CD14-positive monocyte (primary cell): ENCODE measurements at regions not wholly inside any gene's neighbourhood (a gene's known extent, or its start where the extent isn't known, plus 50 kb on each side); places are given as distances from the start of the nearest gene placed in this dataset.

ENCODE experiments used
- DNase-seq, 3 donors: peaks; one replicate each; pipeline ENCODE4 v3.0.0-alpha.2; 2011 to 2022
- H2AFZ ChIP-seq: 2 replicates; pipeline ENCODE4 v1.6.0; 2012; ENCODE audit warnings: mild to moderate bottlenecking, low read depth, low read length, inconsistent platforms; ENCODE audit not compliant: insufficient read depth, poor library complexity, severe bottlenecking
- H3K27ac ChIP-seq, 2 donors: 1 replicate in 1 of 2; 2 replicates in 1 of 2; pipeline ENCODE4 v1.5.1; 2012 to 2013; ENCODE audit warnings: low read length in 2 of 2, control low read depth in 1 of 2, inconsistent platforms in 1 of 2, low read depth in 1 of 2, mild to moderate bottlenecking in 1 of 2
- H3K27me3 ChIP-seq, 2 donors: one replicate each; pipeline versions ENCODE4 v1.6.0 to v1.6.1; 2011 to 2013; ENCODE audit warnings: low read length in 2 of 2; ENCODE audit not compliant: control insufficient read depth in 2 of 2, insufficient read depth in 2 of 2
- H3K36me3 ChIP-seq, 2 donors: replicated peaks in 1 of 2; 1 replicate in 1 of 2; 2 replicates in 1 of 2; pipeline versions ENCODE4 v1.5.1 to v1.6.1; 2012 to 2013; ENCODE audit warnings: low read length in 2 of 2, control low read depth in 1 of 2, inconsistent platforms in 1 of 2, mild to moderate bottlenecking in 1 of 2; ENCODE audit not compliant: insufficient read depth in 2 of 2, control insufficient read depth in 1 of 2
- H3K4me1 ChIP-seq, 2 donors: 1 replicate in 1 of 2; 2 replicates in 1 of 2; pipeline versions ENCODE4 v1.5.1 to v1.6.1; 2012 to 2013; ENCODE audit warnings: low read length in 2 of 2, control low read depth in 1 of 2, inconsistent platforms in 1 of 2, mild to moderate bottlenecking in 1 of 2, moderate library complexity in 1 of 2; ENCODE audit not compliant: insufficient read depth in 2 of 2, control insufficient read depth in 1 of 2
- H3K4me2 ChIP-seq: replicated peaks from 2 replicates; pipeline ENCODE3; 2012; ENCODE audit warnings: low read length, moderate library complexity, mild to moderate bottlenecking; ENCODE audit not compliant: poor library complexity, severe bottlenecking; ENCODE audit errors: extremely low read depth
- H3K4me3 ChIP-seq, 3 experiments: fragments of 200-600 bp in 1 of 3; sonication (generic) in 1 of 3; replicated peaks in 1 of 3; 1 replicate in 2 of 3; 2 replicates in 1 of 3; pipeline ENCODE4 v1.5.1; 2011 to 2013; ENCODE audit warnings: low read length in 3 of 3, mild to moderate bottlenecking in 3 of 3, control low read depth in 2 of 3, low read depth in 2 of 3, inconsistent platforms in 1 of 3, moderate library complexity in 1 of 3
- H3K79me2 ChIP-seq: 2 replicates; pipeline ENCODE4 v1.6.0; 2012; ENCODE audit warnings: mild to moderate bottlenecking, control low read depth, inconsistent platforms, low read length, moderate library complexity; ENCODE audit not compliant: insufficient read depth
- H3K9ac ChIP-seq: 2 replicates; pipeline ENCODE4 v1.6.0; 2017; ENCODE audit warnings: low read length, mild to moderate bottlenecking; ENCODE audit not compliant: insufficient read depth, poor library complexity, severe bottlenecking
- H3K9me3 ChIP-seq, 2 donors: replicated peaks in 1 of 2; 1 replicate in 1 of 2; 2 replicates in 1 of 2; pipeline versions ENCODE4 v1.5.1 to v1.6.1; 2012 to 2013; ENCODE audit warnings: low read length in 2 of 2, control low read depth in 1 of 2; ENCODE audit not compliant: control insufficient read depth in 1 of 2, insufficient read depth in 1 of 2
- H4K20me1 ChIP-seq: 2 replicates; pipeline ENCODE4 v1.6.0; 2012; ENCODE audit warnings: mild to moderate bottlenecking, low read length, control low read depth, moderate library complexity; ENCODE audit not compliant: insufficient read depth
- H3K27ac Mint-ChIP-seq, 7 donors: one replicate each; pipeline ENCODE4 v1.8.0; 2020; ENCODE audit warnings: mild to moderate bottlenecking in 7 of 7, mixed read lengths in 7 of 7, moderate library complexity in 6 of 7, inconsistent platforms in 2 of 7
- H3K27me3 Mint-ChIP-seq, 3 donors: one replicate each; pipeline ENCODE4 v1.8.0; 2021 to 2022; ENCODE audit warnings: low read depth in 3 of 3, mild to moderate bottlenecking in 3 of 3, mixed read lengths in 3 of 3, moderate library complexity in 3 of 3, inconsistent platforms in 1 of 3
- H3K36me3 Mint-ChIP-seq, 2 donors: one replicate each; pipeline ENCODE4 v1.8.0; 2020; ENCODE audit warnings: mixed read lengths in 2 of 2, inconsistent platforms in 1 of 2, mild to moderate bottlenecking in 1 of 2
- H3K4me1 Mint-ChIP-seq: one replicate; pipeline ENCODE4 v1.8.0; 2020; ENCODE audit warnings: mild to moderate bottlenecking, mixed read lengths
- H3K4me3 Mint-ChIP-seq, 2 donors: one replicate each; pipeline ENCODE4 v1.8.0; 2020; ENCODE audit warnings: mild to moderate bottlenecking in 2 of 2, mixed read lengths in 2 of 2, moderate library complexity in 1 of 2
- H3K9me3 Mint-ChIP-seq, 7 donors: one replicate each; pipeline ENCODE4 v1.8.0; 2020 to 2022; ENCODE audit warnings: mixed read lengths in 7 of 7, mild to moderate bottlenecking in 6 of 7, moderate library complexity in 6 of 7, inconsistent platforms in 2 of 7
- WGBS: methylation state at CpG from one replicate; pipeline ENCODE4 v1.1.5; 2013; ENCODE audit warnings: missing lambda C conversion rate; ENCODE audit not compliant: insufficient coverage; 5-methylcytosine and 5-hydroxymethylcytosine counted together
- intact Hi-C, 2 donors: fragments of 100-400 bp; cut with micrococcal nuclease; formaldehyde crosslinking; loops; one replicate each; pipeline versions ENCODE4 v1.15.0 to v1.15.1; 2023
- TF ChIP-seq, protein P1 (sequence below): fragments of 200-600 bp; IDR thresholded peaks from one replicate; pipeline ENCODE4 v1.8.0; 2022; ENCODE audit warnings: antibody characterized with exemption, mild to moderate bottlenecking

DNA sequence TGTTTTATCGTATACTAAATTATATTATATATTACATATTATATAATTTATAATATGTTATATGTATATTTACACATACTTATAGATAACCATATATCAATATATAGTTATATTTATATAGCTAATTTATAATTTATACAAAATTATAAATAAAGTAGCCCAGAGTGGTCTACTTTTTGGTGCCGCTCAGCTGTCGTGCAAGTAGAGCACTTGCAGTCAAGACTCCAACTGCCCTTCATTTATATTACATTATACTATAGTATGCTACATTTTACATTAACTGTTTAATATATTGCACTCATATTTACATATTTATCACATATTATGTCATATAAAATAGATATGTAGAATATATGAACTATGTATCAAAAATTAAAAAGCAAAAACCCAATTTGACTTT is 1124.7 kb upstream of the MIR17HG start:
- TF ChIP-seq, protein P1, sequence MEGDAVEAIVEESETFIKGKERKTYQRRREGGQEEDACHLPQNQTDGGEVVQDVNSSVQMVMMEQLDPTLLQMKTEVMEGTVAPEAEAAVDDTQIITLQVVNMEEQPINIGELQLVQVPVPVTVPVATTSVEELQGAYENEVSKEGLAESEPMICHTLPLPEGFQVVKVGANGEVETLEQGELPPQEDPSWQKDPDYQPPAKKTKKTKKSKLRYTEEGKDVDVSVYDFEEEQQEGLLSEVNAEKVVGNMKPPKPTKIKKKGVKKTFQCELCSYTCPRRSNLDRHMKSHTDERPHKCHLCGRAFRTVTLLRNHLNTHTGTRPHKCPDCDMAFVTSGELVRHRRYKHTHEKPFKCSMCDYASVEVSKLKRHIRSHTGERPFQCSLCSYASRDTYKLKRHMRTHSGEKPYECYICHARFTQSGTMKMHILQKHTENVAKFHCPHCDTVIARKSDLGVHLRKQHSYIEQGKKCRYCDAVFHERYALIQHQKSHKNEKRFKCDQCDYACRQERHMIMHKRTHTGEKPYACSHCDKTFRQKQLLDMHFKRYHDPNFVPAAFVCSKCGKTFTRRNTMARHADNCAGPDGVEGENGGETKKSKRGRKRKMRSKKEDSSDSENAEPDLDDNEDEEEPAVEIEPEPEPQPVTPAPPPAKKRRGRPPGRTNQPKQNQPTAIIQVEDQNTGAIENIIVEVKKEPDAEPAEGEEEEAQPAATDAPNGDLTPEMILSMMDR: no peak
- no peak overlapping the region for H3K27ac ChIP-seq
- H3K9ac ChIP-seq: no peak overlapping the region
- Mint-ChIP-seq H3K4me3 (no peak overlapping the region), H3K9me3 (peaks cover 0 to 9% (median 4%) of the 10 kb centered on the region in 7 donors), H3K27ac (no peak overlapping the region), H3K36me3 (no peaks in the 10 kb centered on the region), H3K27me3 (peaks cover 0 to 2% (median 0%) of the 10 kb centered on the region in 3 donors), H3K4me1 (no peaks in the 10 kb centered on the region)
- H2AFZ ChIP-seq: no peak overlapping the region
- H3K27me3 ChIP-seq: no peaks in the 10 kb centered on the region
- H3K36me3 ChIP-seq: no peaks in the 10 kb centered on the region
- intact Hi-C loops: no loop called here
- H3K4me2 ChIP-seq: no peak overlapping the region
- H3K4me1 ChIP-seq: no peaks in the 10 kb centered on the region
- no peaks in the 10 kb centered on the region for H3K79me2 ChIP-seq
- no CpG with 5 or more reads among the region's 3 CpGs for WGBS
- no peak for DNase-seq
- no peaks in the 10 kb centered on the region for H4K20me1 ChIP-seq
- peaks cover 0 to 3% of the 10 kb centered on the region in 2 donors for H3K9me3 ChIP-seq
- no peak overlapping the region for H3K4me3 ChIP-seq

DNA sequence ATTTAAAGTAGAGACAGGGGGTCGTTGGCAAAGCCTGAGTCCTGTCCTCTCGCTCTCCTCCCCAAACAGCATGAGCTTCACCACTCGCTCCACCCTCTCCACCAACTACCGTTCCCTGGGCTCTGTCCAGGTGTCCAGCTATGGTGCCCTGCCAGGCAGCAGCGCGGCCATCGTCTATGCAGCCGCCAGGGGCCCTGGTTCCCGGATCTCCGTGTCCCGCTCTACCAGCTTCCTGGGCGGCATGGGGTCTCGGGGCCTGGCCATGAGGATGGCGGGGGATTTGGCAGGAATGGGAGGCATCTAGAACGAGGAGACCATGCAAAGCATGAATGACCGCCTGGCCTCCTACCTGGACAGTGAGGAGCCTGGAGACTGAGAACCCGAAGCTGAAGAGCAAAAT is 1117.2 kb upstream of the MIR17HG start:
- Histone ChIP-seq H3K9me3 (peaks cover 20 to 27% of the 10 kb centered on the region in 2 donors), H2AFZ (no peak overlapping the region), H3K4me1 (no peaks in the 10 kb centered on the region), H3K36me3 (no peaks in the 10 kb centered on the region), H4K20me1 (no peaks in the 10 kb centered on the region), H3K27ac (no peak overlapping the region), H3K79me2 (no peaks in the 10 kb centered on the region), H3K4me2 (no peak overlapping the region), H3K9ac (no peak overlapping the region), H3K4me3 (no peak overlapping the region), H3K27me3 (no peaks in the 10 kb centered on the region)
- no peak overlapping the region for H3K4me3 Mint-ChIP-seq
- H3K27me3 Mint-ChIP-seq: no peaks in the 10 kb centered on the region
- no peaks in the 10 kb centered on the region for H3K4me1 Mint-ChIP-seq
- TF ChIP-seq, protein P1: no peak
- no peaks in the 10 kb centered on the region for H3K36me3 Mint-ChIP-seq
- peaks cover 7 to 36% (median 15%) of the 10 kb centered on the region in 7 donors for H3K9me3 Mint-ChIP-seq
- WGBS: 94% methylated on average over 15 of the region's 17 CpGs
- H3K27ac Mint-ChIP-seq: no peak overlapping the region
- no peak for DNase-seq
- intact Hi-C loops: no loop called here
